ENCODE measurements at regions not wholly inside any gene's neighbourhood (a gene's known extent, or its start where the extent isn't known, plus 50 kb on each side); places are given as distances from the start of the nearest gene placed in this dataset.
"Not testable (repeated sequence)": the region's sequence is repeated elsewhere in the genome, so short reads cannot be mapped to it uniquely, and the experiment has no call there.

- H3K36me3 ChIP-seq (ENCODE audit: insufficient read depth) = no peaks in the 10 kb centered on the region
- H3K4me3 ChIP-seq (ENCODE audit: low read depth, low read length) = no peak overlapping the region
- DNase-seq (ENCODE audit: extremely low spot score) = no peak
- WGBS = 64% methylated on average over 3 of the region's 3 CpGs
- no peaks in the 10 kb centered on the region for H3K4me1 ChIP-seq (ENCODE audit: insufficient read depth)
- H3K27ac ChIP-seq (ENCODE audit: low read depth) = no peak overlapping the region
These were observed 93.2 kb downstream of the AKR1D1 start for GRCh38 chr7:138169441-138169851.

GRCh38 chr7:138170298-138170697 is 94.0 kb downstream of the AKR1D1 start:
- DNase-seq (ENCODE audit: extremely low spot score) = no peak
- no peak overlapping the region for H3K4me3 ChIP-seq (ENCODE audit: low read depth, low read length)
- H3K36me3 ChIP-seq (ENCODE audit: insufficient read depth) = no peaks in the 10 kb centered on the region
- H3K4me1 ChIP-seq (ENCODE audit: insufficient read depth) = no peaks in the 10 kb centered on the region
- 63% methylated on average over 2 of the region's 2 CpGs for WGBS
- no peak overlapping the region for H3K27ac ChIP-seq (ENCODE audit: low read depth)

- Histone ChIP-seq H3K36me3 (ENCODE audit: insufficient read depth) (no peaks in the 10 kb centered on the region), H3K4me1 (ENCODE audit: insufficient read depth) (no peaks in the 10 kb centered on the region), H3K4me3 (ENCODE audit: low read depth, low read length) (no peak overlapping the region), H3K27ac (ENCODE audit: low read depth) (no peak overlapping the region)
- DNase-seq (ENCODE audit: extremely low spot score) = no peak
- WGBS = 54% methylated on average over 7 of the region's 7 CpGs
These were observed 94.9 kb downstream of the AKR1D1 start for GRCh38 chr7:138170959-138171703.

- Histone ChIP-seq H3K36me3 (ENCODE audit: insufficient read depth) (no peaks in the 10 kb centered on the region), H3K27ac (ENCODE audit: low read depth) (no peak overlapping the region), H3K4me3 (ENCODE audit: low read depth, low read length) (no peak overlapping the region), H3K4me1 (ENCODE audit: insufficient read depth) (no peaks in the 10 kb centered on the region)
- DNase-seq (ENCODE audit: extremely low spot score) = no peak
- WGBS = 89% methylated on average over 3 of the region's 3 CpGs
These were observed 97.3 kb downstream of the AKR1D1 start for GRCh38 chr7:138173548-138173947.

GRCh38 chr7:138176060-138176459 is 99.8 kb downstream of the AKR1D1 start:
- H3K4me1 ChIP-seq (ENCODE audit: insufficient read depth) = no peaks in the 10 kb centered on the region
- H3K27ac ChIP-seq (ENCODE audit: low read depth) = no peak overlapping the region
- H3K4me3 ChIP-seq (ENCODE audit: low read depth, low read length) = no peak overlapping the region
- no peaks in the 10 kb centered on the region for H3K36me3 ChIP-seq (ENCODE audit: insufficient read depth)
- WGBS = 96% methylated on average over 5 of the region's 5 CpGs
- no peak for DNase-seq (ENCODE audit: extremely low spot score)

- DNase-seq (ENCODE audit: extremely low spot score) = no peak
- Histone ChIP-seq H3K36me3 (ENCODE audit: insufficient read depth) (no peaks in the 10 kb centered on the region), H3K4me1 (ENCODE audit: insufficient read depth) (no peaks in the 10 kb centered on the region), H3K4me3 (ENCODE audit: low read depth, low read length) (no peak overlapping the region), H3K27ac (ENCODE audit: low read depth) (no peak overlapping the region)
- WGBS = 93% methylated on average over 4 of the region's 4 CpGs
These were observed 107.9 kb downstream of the AKR1D1 start for GRCh38 chr7:138184191-138184590.

GRCh38 chr7:138185132-138185908 is 109.1 kb downstream of the AKR1D1 start:
- H3K4me1 ChIP-seq (ENCODE audit: insufficient read depth) = no peaks in the 10 kb centered on the region
- DNase-seq (ENCODE audit: extremely low spot score) = no peak
- H3K4me3 ChIP-seq (ENCODE audit: low read depth, low read length) = no peak overlapping the region
- WGBS = 88% methylated on average over 12 of the region's 12 CpGs
- no peak overlapping the region for H3K27ac ChIP-seq (ENCODE audit: low read depth)
- H3K36me3 ChIP-seq (ENCODE audit: insufficient read depth) = no peaks in the 10 kb centered on the region

GRCh38 chr7:138186951-138187351 is 110.7 kb downstream of the AKR1D1 start:
- Histone ChIP-seq H3K36me3 (ENCODE audit: insufficient read depth) (no peaks in the 10 kb centered on the region), H3K4me1 (ENCODE audit: insufficient read depth) (no peaks in the 10 kb centered on the region), H3K4me3 (ENCODE audit: low read depth, low read length) (no peak overlapping the region), H3K27ac (ENCODE audit: low read depth) (no peak overlapping the region)
- DNase-seq (ENCODE audit: extremely low spot score) = no peak
- 63% methylated on average over 6 of the region's 6 CpGs for WGBS

- Histone ChIP-seq H3K27ac (ENCODE audit: low read depth) (no peak overlapping the region), H3K36me3 (ENCODE audit: insufficient read depth) (no peaks in the 10 kb centered on the region), H3K4me3 (ENCODE audit: low read depth, low read length) (no peak overlapping the region), H3K4me1 (ENCODE audit: insufficient read depth) (no peaks in the 10 kb centered on the region)
- no peak for DNase-seq (ENCODE audit: extremely low spot score)
- 72% methylated on average over 8 of the region's 8 CpGs for WGBS
These were observed 112.1 kb downstream of the AKR1D1 start for GRCh38 chr7:138188290-138188858.

GRCh38 chr7:138194567-138194966 is 118.3 kb downstream of the AKR1D1 start:
- Histone ChIP-seq H3K4me1 (ENCODE audit: insufficient read depth) (no peaks in the 10 kb centered on the region), H3K4me3 (ENCODE audit: low read depth, low read length) (no peak overlapping the region), H3K36me3 (ENCODE audit: insufficient read depth) (no peaks in the 10 kb centered on the region), H3K27ac (ENCODE audit: low read depth) (no peak overlapping the region)
- 56% methylated on average over 8 of the region's 8 CpGs for WGBS
- DNase-seq (ENCODE audit: extremely low spot score) = no peak

- H3K4me1 ChIP-seq (ENCODE audit: insufficient read depth) = no peaks in the 10 kb centered on the region
- DNase-seq (ENCODE audit: extremely low spot score) = no peak
- no peak overlapping the region for H3K4me3 ChIP-seq (ENCODE audit: low read depth, low read length)
- WGBS = 60% methylated on average over 2 of the region's 2 CpGs
- H3K27ac ChIP-seq (ENCODE audit: low read depth) = no peak overlapping the region
- H3K36me3 ChIP-seq (ENCODE audit: insufficient read depth) = no peaks in the 10 kb centered on the region
These were observed 118.9 kb downstream of the AKR1D1 start for GRCh38 chr7:138195151-138195571.

- H3K4me1 ChIP-seq (ENCODE audit: insufficient read depth); H3K27ac ChIP-seq (ENCODE audit: low read depth); H3K4me3 ChIP-seq (ENCODE audit: low read depth, low read length); H3K36me3 ChIP-seq (ENCODE audit: insufficient read depth); DNase-seq (ENCODE audit: extremely low spot score): not testable (repeated sequence)
- WGBS = 28% methylated on average over 3 of the region's 3 CpGs
These were observed 120.3 kb downstream of the AKR1D1 start for GRCh38 chr7:138196503-138196946.

GRCh38 chr7:138196971-138197896 is 121.0 kb downstream of the AKR1D1 start:
- H3K4me3 ChIP-seq (ENCODE audit: low read depth, low read length) = no peak overlapping the region
- no peaks in the 10 kb centered on the region for H3K36me3 ChIP-seq (ENCODE audit: insufficient read depth)
- no peak overlapping the region for H3K27ac ChIP-seq (ENCODE audit: low read depth)
- WGBS = 22% methylated on average over 2 of the region's 2 CpGs
- no peaks in the 10 kb centered on the region for H3K4me1 ChIP-seq (ENCODE audit: insufficient read depth)
- DNase-seq (ENCODE audit: extremely low spot score) = no peak
